GM23248 (cell line): ENCODE measurements at regions not wholly inside any gene's neighbourhood (a gene's known extent, or its start where the extent isn't known, plus 50 kb on each side); places are given as distances from the start of the nearest gene placed in this dataset.

Experiments
- DNase-seq: peaks from one replicate; pipeline ENCODE4 v3.0.0-alpha.2; 2015
- H2AFZ ChIP-seq: fragments of 200-600 bp; sonication (generic); 2 replicates; pipeline ENCODE4 v1.6.1; 2016; ENCODE audit warnings: antibody characterized with exemption
- H3F3A ChIP-seq: fragments of 200-600 bp; sonication (generic); 2 replicates; pipeline ENCODE4 v1.6.1; 2016; ENCODE audit warnings: mild to moderate bottlenecking, antibody characterized with exemption, mixed run types; ENCODE audit not compliant: insufficient read depth
- H3K27ac ChIP-seq: fragments of 200-600 bp; sonication (generic); 2 replicates; pipeline ENCODE4 v1.5.1; 2016; ENCODE audit warnings: mild to moderate bottlenecking
- H3K27me3 ChIP-seq: fragments of 200-600 bp; sonication (generic); replicated peaks from 2 replicates; pipeline ENCODE4 v1.6.1; 2016; ENCODE audit warnings: mild to moderate bottlenecking; ENCODE audit not compliant: insufficient read depth
- H3K36me3 ChIP-seq: fragments of 200-600 bp; sonication (generic); 2 replicates; pipeline ENCODE4 v1.6.1; 2016; ENCODE audit warnings: low read depth, mild to moderate bottlenecking
- H3K4me1 ChIP-seq: fragments of 200-600 bp; sonication (generic); 2 replicates; pipeline ENCODE4 v1.6.1; 2016; ENCODE audit warnings: mild to moderate bottlenecking; ENCODE audit not compliant: insufficient read depth
- H3K4me2 ChIP-seq: fragments of 200-600 bp; sonication (generic); one replicate; pipeline ENCODE4 v1.6.1; 2016; ENCODE audit warnings: mild to moderate bottlenecking; ENCODE audit not compliant: unreplicated experiment
- H3K4me3 ChIP-seq: fragments of 200-600 bp; sonication (generic); 2 replicates; pipeline ENCODE4 v1.5.1; 2016; ENCODE audit warnings: mild to moderate bottlenecking
- H3K79me2 ChIP-seq: fragments of 200-600 bp; sonication (generic); 2 replicates; pipeline ENCODE4 v1.6.1; 2016; ENCODE audit warnings: mild to moderate bottlenecking; ENCODE audit not compliant: insufficient read depth
- H3K9ac ChIP-seq: fragments of 200-600 bp; sonication (generic); 2 replicates; pipeline ENCODE4 v1.6.1; 2016; ENCODE audit warnings: mild to moderate bottlenecking
- H3K9me2 ChIP-seq: fragments of 200-600 bp; sonication (generic); 2 replicates; pipeline ENCODE4 v1.6.1; 2016; ENCODE audit warnings: mixed run types, mild to moderate bottlenecking, moderate library complexity; ENCODE audit not compliant: insufficient read depth
- H3K9me3 ChIP-seq: fragments of 200-600 bp; sonication (generic); one replicate; pipeline ENCODE4 v1.6.1; 2017; ENCODE audit warnings: low read depth
- H4K20me1 ChIP-seq: fragments of 200-600 bp; sonication (generic); 2 replicates; pipeline ENCODE4 v1.6.0; 2016; ENCODE audit not compliant: insufficient read depth
- EZH2 ChIP-seq: fragments of 200-600 bp; sonication (generic); IDR thresholded peaks from 2 replicates; pipeline ENCODE4 v1.6.1; 2018; ENCODE audit warnings: antibody characterized with exemption, mild to moderate bottlenecking; ENCODE audit not compliant: insufficient read depth, poor library complexity, severe bottlenecking
- EZH2phosphoT487 ChIP-seq: fragments of 200-600 bp; sonication (generic); IDR thresholded peaks from 2 replicates; pipeline ENCODE4 v1.6.1; 2018; ENCODE audit warnings: antibody characterized with exemption, moderate library complexity, mild to moderate bottlenecking, low read depth; ENCODE audit not compliant: insufficient read depth
- WGBS, 2 experiments: methylation state at CpG; one replicate each; pipeline ENCODE4 v1.1.6; 2015 to 2017; ENCODE audit warnings: low lambda C conversion rate in 2 of 2, low coverage in 1 of 2; ENCODE audit errors: missing lambda C conversion rate in 2 of 2; 5-methylcytosine and 5-hydroxymethylcytosine counted together
- in situ Hi-C: fragments of 300-500 bp; cut with MboI; formaldehyde crosslinking; loops from 2 replicates; pipeline ENCODE4 v1.15.0; 2020

- Histone ChIP-seq H3K4me3 (no peak overlapping the region), H3K79me2 (no peaks in the 10 kb centered on the region), H4K20me1 (no peaks in the 10 kb centered on the region), H2AFZ (peak overlapping the region; percentile 15; the same call in 1 of the 2 replicates), H3K9me3 (no peaks in the 10 kb centered on the region), H3F3A (peaks cover 42% of the 10 kb centered on the region), H3K27me3 (no peaks in the 10 kb centered on the region), H3K4me2 (peak overlapping the region; percentile 61), H3K27ac (peak overlapping the region; percentile 86), H3K36me3 (no peaks in the 10 kb centered on the region), H3K4me1 (peaks cover 47% of the 10 kb centered on the region), H3K9me2 (no peaks in the 10 kb centered on the region), H3K9ac (peak overlapping the region; percentile 57)
- DNase-seq: peak; percentile 62
- in situ Hi-C loops: no loop called here
- WGBS, 2 experiments: 63% methylated on average over 1 of the region's 1 CpG; no CpG with 5 or more reads in 1 of the 2 experiments
- TF ChIP-seq EZH2phosphoT487 (no peak), EZH2 (no peak)
These were observed 472.1 kb downstream of the PTPRU start for GRCh38 chr1:29708381-29708780.

GRCh38 chr1:29707796-29708195 lies 471.5 kb downstream of the PTPRU start:
- H2AFZ ChIP-seq: 0 out of 2 replicates have a peak overlapping the region, but pooled peaks have one; percentile 15
- in situ Hi-C loops: no loop called here
- peaks cover 47% of the 10 kb centered on the region for H3K4me1 ChIP-seq
- H3K27ac ChIP-seq: peak overlapping the region; percentile 86; the same call in 1 of the 2 replicates
- no peaks in the 10 kb centered on the region for H3K27me3 ChIP-seq
- H3K4me2 ChIP-seq: no peak overlapping the region
- H3K9ac ChIP-seq: 0 out of 2 replicates have a peak overlapping the region, but pooled peaks have one; percentile 57
- H3F3A ChIP-seq: peaks cover 42% of the 10 kb centered on the region
- WGBS, 2 experiments: 69 to 75% methylated on average over 5 to 9 of the region's 9 CpGs
- H3K79me2 ChIP-seq: no peaks in the 10 kb centered on the region
- H3K9me3 ChIP-seq: no peaks in the 10 kb centered on the region
- no peak for TF ChIP-seq EZH2phosphoT487
- TF ChIP-seq EZH2: no peak
- H4K20me1 ChIP-seq: no peaks in the 10 kb centered on the region
- no peak overlapping the region for H3K4me3 ChIP-seq
- no peaks in the 10 kb centered on the region for H3K9me2 ChIP-seq
- H3K36me3 ChIP-seq: no peaks in the 10 kb centered on the region
- DNase-seq: no peak

- Histone ChIP-seq H3K9me3 (no peaks in the 10 kb centered on the region), H3K4me3 (peak overlapping the region; percentile 60), H3K27me3 (no peaks in the 10 kb centered on the region), H2AFZ (peak overlapping the region; percentile 76), H3K4me1 (peaks cover 38% of the 10 kb centered on the region), H4K20me1 (no peaks in the 10 kb centered on the region), H3K9ac (peak overlapping the region; percentile 17; the same call in 1 of the 2 replicates), H3F3A (peaks cover 34% of the 10 kb centered on the region), H3K36me3 (no peaks in the 10 kb centered on the region), H3K9me2 (no peaks in the 10 kb centered on the region), H3K27ac (no peak overlapping the region), H3K4me2 (peak overlapping the region; percentile 70), H3K79me2 (no peaks in the 10 kb centered on the region)
- in situ Hi-C loops: no loop called here
- 2 to 4% methylated on average over 13 to 28 of the region's 28 CpGs for WGBS, 2 experiments
- TF ChIP-seq EZH2 (no peak), EZH2phosphoT487 (no peak)
- peak; percentile 77 for DNase-seq
These were observed 470.6 kb downstream of the PTPRU start for GRCh38 chr1:29706936-29707335.

GRCh38 chr1:29704430-29704829 lies 468.1 kb downstream of the PTPRU start:
- 78 to 87% methylated on average over 2 of the region's 2 CpGs for whole genome bisulfite sequencing, 2 experiments

More at GRCh38 chr1:29704430-29704829, 468.1 kb downstream of the PTPRU start:
- Histone ChIP-seq H3K27me3 (no peaks in the 10 kb centered on the region), H3K4me1 (peaks cover 18% of the 10 kb centered on the region), H3K9ac (no peak overlapping the region), H3K4me2 (no peak overlapping the region), H3K9me3 (no peaks in the 10 kb centered on the region), H3K27ac (no peak overlapping the region), H4K20me1 (no peaks in the 10 kb centered on the region), H3K4me3 (no peak overlapping the region), H3K36me3 (no peaks in the 10 kb centered on the region), H3F3A (peaks cover 22% of the 10 kb centered on the region), H3K9me2 (no peaks in the 10 kb centered on the region), H3K79me2 (no peaks in the 10 kb centered on the region), H2AFZ (no peak overlapping the region)
- in situ Hi-C loops: no loop called here
- TF ChIP-seq EZH2phosphoT487 (no peak), EZH2 (no peak)
- DNase-seq: no peak
